ENCODE measurements at regions not wholly inside any gene's neighbourhood (a gene's known extent, or its start where the extent isn't known, plus 50 kb on each side); places are given as distances from the start of the nearest gene placed in this dataset.

DNA sequence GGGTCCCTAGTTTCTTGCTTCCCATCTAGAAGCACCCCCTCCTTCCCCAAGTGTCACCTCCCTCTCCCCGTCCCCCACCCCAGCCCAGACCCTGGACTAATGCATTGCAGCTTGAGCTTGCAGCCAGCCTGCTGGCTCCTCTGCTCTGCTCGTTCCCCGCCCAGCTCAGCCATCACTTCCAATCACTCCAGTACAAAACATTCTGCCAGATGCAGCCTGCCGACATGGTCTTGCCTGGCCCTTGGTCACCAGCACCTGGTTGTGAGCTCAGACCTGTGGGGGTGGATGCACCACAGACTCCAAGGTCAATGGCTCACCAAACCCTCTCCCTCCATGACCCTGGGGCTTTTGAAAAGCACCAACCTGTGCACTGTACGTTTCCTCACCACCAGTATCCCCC is 172.9 kb upstream of the SMIM23 start:
- H3K27me3 Mint-ChIP-seq: no peaks in the 10 kb centered on the region
- no peak overlapping the region for H3K27ac Mint-ChIP-seq
- H3K4me1 Mint-ChIP-seq (ENCODE audit: low read depth): peaks cover 5% of the 10 kb centered on the region
- intact Hi-C loops (cut with micrococcal nuclease): no loop called here
- H3K9me3 Mint-ChIP-seq: no peaks in the 10 kb centered on the region
- H3K4me3 Mint-ChIP-seq: no peak overlapping the region
- H3K36me3 Mint-ChIP-seq (ENCODE audit: low read depth): no peaks in the 10 kb centered on the region

DNA sequence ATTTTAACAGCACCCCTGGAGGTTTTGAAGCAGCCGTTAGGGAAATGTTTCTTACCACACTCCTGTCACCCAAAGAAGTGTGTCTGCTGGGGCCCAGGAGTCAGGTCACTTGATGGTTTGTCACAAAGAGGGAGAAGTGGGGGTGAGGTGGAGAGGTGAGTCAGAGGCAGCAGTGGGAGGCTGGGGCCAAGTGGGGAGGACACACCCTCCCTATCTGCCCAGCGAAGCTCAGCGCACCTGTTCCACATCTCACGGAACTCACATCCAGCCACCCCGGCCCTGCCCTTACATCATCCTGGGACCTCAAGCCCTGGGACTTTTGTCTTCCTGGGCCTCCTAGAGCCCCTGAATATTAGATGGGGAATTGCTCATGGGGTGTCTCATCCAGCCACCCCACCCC is 171.1 kb upstream of the SMIM23 start:
- Mint-ChIP-seq H3K4me3 (no peak overlapping the region), H3K27ac (no peak overlapping the region), H3K4me1 (ENCODE audit: low read depth) (peaks cover 5% of the 10 kb centered on the region), H3K36me3 (ENCODE audit: low read depth) (no peaks in the 10 kb centered on the region), H3K27me3 (no peaks in the 10 kb centered on the region), H3K9me3 (no peaks in the 10 kb centered on the region)
- intact Hi-C loops (cut with micrococcal nuclease): no loop called here

DNA sequence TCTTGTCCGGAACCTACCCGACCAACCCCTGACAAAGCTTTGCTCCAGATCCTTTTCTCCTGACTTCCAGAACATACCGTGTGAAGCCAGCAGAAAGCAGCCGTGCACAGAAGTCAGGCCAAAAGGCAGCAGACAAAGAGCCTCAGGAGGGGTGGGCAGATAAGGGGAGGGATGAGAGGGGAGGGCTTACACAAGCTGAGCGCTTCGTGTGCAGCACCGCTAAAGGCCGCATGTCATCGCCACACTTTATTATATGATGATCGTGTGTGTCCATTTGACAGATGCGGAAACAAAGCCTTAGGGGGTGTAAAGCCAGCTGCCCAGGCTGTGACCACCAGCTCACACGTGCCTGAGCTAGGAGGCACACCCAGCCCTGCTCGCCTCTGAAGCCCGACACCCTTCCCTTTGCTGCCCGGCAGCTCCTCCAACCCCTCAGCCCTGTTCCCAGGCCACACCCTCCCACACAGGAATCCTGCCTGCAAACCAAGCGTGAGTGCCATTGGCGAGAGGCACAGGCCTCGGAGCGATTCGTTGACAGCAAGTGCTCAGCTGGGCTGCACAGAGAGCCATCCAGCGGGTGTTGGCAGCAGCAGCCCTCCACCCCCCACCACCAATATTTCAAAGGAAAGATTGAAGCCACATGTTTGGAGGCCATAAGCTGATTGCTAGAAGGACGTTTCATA is 170.5 kb upstream of the SMIM23 start:
- no peak overlapping the region for H3K4me3 Mint-ChIP-seq
- no peaks in the 10 kb centered on the region for H3K9me3 Mint-ChIP-seq
- no peaks in the 10 kb centered on the region for H3K27me3 Mint-ChIP-seq
- H3K4me1 Mint-ChIP-seq (ENCODE audit: low read depth): peaks cover 2% of the 10 kb centered on the region
- intact Hi-C loops (cut with micrococcal nuclease): no loop called here
- H3K36me3 Mint-ChIP-seq (ENCODE audit: low read depth): no peaks in the 10 kb centered on the region
- no peak overlapping the region for H3K27ac Mint-ChIP-seq

DNA sequence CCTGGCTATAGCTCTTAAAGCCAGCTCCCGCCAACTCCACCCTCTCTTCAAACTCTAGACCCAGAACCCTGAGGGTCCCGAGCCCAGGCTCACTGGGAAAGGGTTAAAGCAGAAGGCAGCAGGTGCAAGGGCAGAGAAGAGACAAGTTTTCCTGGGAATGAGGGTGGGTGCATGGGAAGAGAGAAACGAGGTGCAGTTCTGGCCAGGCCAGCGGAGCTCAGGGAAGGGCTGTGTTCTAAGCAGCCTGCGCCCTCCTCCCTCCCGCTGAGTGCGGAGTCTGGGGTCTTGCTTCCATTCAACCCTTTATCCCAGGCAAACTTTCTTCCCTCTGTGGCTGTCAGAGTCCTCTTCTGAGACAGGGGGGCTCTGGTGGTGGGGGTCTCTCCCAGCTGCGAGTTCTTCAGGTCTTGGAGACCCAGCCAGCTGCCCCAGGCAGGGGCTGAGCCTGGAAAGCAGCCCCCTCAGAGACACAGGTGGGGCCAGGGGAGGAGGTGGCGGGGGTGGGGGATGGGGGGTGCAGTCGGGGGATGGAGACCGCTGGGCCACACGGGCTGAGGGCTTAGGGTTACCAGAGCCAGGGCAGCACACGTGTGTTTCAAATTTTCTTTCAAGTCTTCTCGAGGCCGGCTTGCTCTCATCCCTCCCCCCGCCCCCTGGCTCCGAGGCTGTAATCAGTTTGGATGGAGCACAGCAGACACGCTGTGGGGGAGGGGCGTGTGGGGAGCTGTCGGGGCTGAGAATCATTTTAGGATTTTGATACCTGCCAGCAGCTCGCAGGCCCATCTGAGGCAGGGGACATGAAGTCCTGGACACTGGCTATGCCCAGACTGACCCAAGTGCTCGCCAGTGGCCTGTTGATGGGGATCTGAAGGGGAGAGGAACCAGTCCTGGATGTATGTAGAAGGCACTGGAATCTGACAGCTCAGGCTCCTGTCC is 169.6 kb upstream of the SMIM23 start:
- Mint-ChIP-seq H3K4me3 (no peak overlapping the region), H3K9me3 (no peaks in the 10 kb centered on the region), H3K27ac (no peak overlapping the region), H3K36me3 (ENCODE audit: low read depth) (no peaks in the 10 kb centered on the region), H3K27me3 (no peaks in the 10 kb centered on the region), H3K4me1 (ENCODE audit: low read depth) (no peaks in the 10 kb centered on the region)
- intact Hi-C loops (cut with micrococcal nuclease): no loop called here

DNA sequence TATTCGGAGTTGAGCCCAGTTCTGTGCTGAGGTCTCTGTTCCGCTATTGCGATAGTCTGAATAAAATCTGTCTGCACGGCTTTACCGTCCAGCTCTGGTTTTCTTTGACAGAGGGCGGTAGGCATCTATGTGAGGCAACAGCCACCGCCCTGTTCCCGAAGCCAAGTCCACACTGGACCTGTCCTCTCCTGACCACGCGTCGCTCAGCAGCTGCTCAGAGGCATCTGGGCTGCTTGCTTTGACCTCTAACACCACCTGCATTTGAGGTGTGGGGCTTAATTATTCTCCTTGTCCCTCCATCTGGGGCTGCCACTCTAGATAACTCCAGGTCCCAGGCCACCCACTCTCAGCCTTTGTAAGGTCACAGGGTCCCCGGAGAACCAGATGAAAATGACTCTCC is 168.4 kb upstream of the SMIM23 start:
- no peaks in the 10 kb centered on the region for H3K4me1 Mint-ChIP-seq (ENCODE audit: low read depth)
- no peak overlapping the region for H3K27ac Mint-ChIP-seq
- no peak overlapping the region for H3K4me3 Mint-ChIP-seq
- H3K27me3 Mint-ChIP-seq: no peaks in the 10 kb centered on the region
- no peaks in the 10 kb centered on the region for H3K9me3 Mint-ChIP-seq
- intact Hi-C loops (cut with micrococcal nuclease): no loop called here
- H3K36me3 Mint-ChIP-seq (ENCODE audit: low read depth): no peaks in the 10 kb centered on the region

DNA sequence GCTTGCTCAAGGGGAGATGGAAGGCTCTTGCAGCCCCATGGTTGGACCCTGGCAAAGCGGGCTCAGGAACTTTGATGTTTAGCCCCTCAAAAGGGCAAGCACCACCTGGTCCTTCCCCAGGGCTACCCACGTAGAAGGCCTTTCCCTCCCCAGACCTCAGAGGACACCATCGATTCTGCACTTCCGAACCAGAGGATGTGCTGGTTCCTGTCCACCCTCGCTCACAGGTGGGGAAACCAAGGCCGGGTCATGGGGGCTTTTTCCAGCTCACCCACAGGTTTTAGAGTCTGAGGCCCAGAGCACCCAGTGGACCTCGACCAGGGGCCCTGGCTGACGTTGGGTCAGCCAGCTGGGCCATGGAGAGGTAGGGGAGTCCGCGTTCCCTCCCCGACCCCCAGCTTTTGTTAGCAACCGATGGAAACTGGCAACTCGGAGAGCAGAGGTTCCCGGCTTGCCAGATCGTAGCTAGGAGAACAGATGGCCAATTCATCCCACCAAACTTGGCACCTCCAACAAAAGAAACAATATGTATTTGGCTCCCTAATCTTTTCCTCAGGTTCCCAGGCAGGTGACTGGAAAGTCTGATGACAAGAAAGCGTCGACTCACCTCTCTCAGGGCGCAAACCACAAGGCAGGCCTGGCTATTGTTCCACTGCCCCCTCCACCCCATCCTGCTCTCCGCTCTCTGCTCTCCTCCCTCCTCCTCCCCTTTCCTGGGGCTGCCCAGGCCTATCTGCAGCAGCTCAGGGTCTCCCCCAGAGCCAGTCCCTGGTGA is 167.6 kb upstream of the SMIM23 start:
- intact Hi-C loops (cut with micrococcal nuclease): no loop called here
- Mint-ChIP-seq H3K27ac (no peak overlapping the region), H3K36me3 (ENCODE audit: low read depth) (no peaks in the 10 kb centered on the region), H3K27me3 (no peaks in the 10 kb centered on the region), H3K4me3 (no peak overlapping the region), H3K4me1 (ENCODE audit: low read depth) (no peaks in the 10 kb centered on the region), H3K9me3 (no peaks in the 10 kb centered on the region)

DNA sequence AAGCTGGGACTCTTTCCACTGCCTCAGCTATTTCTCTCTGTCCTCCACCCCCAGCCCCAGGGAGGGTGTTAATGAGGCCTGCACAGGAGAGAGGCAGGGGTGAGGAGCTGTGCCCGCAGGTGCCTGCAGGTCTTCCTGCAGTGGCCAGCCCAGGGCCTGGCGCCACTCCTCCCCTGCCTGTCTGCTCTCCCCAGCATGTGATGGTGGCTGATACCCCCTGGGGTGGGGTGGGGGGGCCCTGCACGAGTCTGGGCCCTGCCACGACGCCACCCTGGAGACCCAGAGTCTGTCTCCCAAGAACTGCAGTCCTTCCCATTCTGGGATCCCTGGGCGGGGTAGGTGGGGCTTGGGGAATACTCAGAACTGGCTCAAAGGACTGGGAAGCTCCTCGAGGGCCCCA is 166.4 kb upstream of the SMIM23 start:
- H3K4me1 Mint-ChIP-seq (ENCODE audit: low read depth): no peaks in the 10 kb centered on the region
- H3K4me3 Mint-ChIP-seq: no peak overlapping the region

DNA sequence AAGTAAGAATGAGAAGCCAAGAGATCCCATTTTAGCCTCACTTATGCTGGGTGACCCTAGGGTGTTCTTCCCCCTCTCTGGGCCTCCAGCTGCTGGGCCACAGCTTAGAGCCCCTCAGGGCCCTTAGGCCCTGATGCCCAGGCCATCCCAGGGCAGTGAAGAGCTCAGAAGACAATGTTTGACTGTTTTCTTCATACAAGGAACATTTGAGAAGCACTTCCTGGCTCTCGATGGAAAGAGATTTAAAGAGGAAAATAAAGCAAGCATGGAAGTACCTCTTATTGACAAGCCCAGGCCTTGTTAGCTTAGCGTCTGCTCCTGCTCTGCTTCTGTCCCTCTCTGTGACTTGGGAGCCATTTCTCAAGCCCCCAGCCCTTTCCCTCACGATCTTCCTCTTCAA is 165.9 kb upstream of the SMIM23 start:
- no peak overlapping the region for H3K4me3 Mint-ChIP-seq
- intact Hi-C loops (cut with micrococcal nuclease): loop anchor here (10.0 kb wide), 1 partner anchor 235 kb away; no protein-coding TSS in a partner anchor
- H3K9me3 Mint-ChIP-seq: no peaks in the 10 kb centered on the region
- H3K36me3 Mint-ChIP-seq (ENCODE audit: low read depth): no peaks in the 10 kb centered on the region
- H3K4me1 Mint-ChIP-seq (ENCODE audit: low read depth): no peaks in the 10 kb centered on the region
- H3K27ac Mint-ChIP-seq: no peak overlapping the region
- peaks cover 4% of the 10 kb centered on the region for H3K27me3 Mint-ChIP-seq

More for the DNA sequence above, 166.4 kb upstream of the SMIM23 start:
- Mint-ChIP-seq H3K27ac (no peak overlapping the region), H3K9me3 (no peaks in the 10 kb centered on the region), H3K36me3 (ENCODE audit: low read depth) (no peaks in the 10 kb centered on the region), H3K27me3 (peaks cover 4% of the 10 kb centered on the region)
- intact Hi-C loops (cut with micrococcal nuclease): no loop called here

DNA sequence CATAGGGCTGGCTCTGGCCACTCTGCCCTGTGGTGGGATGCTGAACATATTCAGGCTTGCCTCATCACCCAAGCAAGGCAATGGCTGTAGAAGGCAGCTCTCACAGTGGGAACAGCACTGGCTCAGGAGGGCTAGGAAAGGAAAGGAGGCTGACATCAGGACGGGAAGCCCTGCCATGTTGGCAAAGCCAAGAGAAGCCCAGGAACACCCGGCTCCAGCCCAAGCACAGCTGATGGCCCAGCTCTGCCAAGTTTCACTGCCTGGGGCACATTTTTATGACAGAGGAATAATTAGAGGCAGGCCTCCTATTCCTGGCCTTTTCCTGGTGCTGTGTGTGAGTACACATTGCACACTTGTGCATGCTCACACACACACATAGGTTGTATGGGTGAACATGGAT is 163.6 kb upstream of the SMIM23 start:
- no peak overlapping the region for H3K27ac Mint-ChIP-seq
- intact Hi-C loops (cut with micrococcal nuclease): loop anchor here (10.0 kb wide), 1 partner anchor 233 kb away; no protein-coding TSS in a partner anchor

DNA sequence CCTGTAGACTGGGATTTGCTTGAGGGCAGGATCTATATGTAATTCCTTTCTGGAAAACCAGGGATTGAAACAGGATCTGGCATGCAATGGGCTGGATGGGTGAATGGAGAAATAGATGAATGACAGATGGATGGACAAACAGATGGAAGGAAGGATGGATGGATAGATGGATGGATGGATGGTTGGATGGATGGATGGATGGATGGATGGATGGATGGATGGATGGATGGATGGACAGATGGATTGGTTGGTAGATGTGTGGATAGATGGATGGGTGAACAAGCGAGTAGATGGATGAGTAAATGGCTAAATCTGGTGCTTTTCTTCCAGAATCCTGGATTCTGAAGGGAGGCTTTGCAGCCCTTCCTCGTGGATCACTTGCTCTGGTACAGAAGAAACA is 162.5 kb upstream of the SMIM23 start:
- intact Hi-C loops (cut with micrococcal nuclease): loop anchor here (10.0 kb wide), 1 partner anchor 232 kb away; no protein-coding TSS in a partner anchor
- Mint-ChIP-seq H3K9me3 (no peaks in the 10 kb centered on the region), H3K27me3 (peaks cover 4% of the 10 kb centered on the region), H3K36me3 (ENCODE audit: low read depth) (no peaks in the 10 kb centered on the region), H3K4me3 (no peak overlapping the region), H3K4me1 (ENCODE audit: low read depth) (no peaks in the 10 kb centered on the region), H3K27ac (no peak overlapping the region)

More for the DNA sequence above, 163.6 kb upstream of the SMIM23 start:
- no peaks in the 10 kb centered on the region for H3K4me1 Mint-ChIP-seq (ENCODE audit: low read depth)
- no peaks in the 10 kb centered on the region for H3K36me3 Mint-ChIP-seq (ENCODE audit: low read depth)
- no peaks in the 10 kb centered on the region for H3K9me3 Mint-ChIP-seq
- no peak overlapping the region for H3K4me3 Mint-ChIP-seq
- peaks cover 4% of the 10 kb centered on the region for H3K27me3 Mint-ChIP-seq

DNA sequence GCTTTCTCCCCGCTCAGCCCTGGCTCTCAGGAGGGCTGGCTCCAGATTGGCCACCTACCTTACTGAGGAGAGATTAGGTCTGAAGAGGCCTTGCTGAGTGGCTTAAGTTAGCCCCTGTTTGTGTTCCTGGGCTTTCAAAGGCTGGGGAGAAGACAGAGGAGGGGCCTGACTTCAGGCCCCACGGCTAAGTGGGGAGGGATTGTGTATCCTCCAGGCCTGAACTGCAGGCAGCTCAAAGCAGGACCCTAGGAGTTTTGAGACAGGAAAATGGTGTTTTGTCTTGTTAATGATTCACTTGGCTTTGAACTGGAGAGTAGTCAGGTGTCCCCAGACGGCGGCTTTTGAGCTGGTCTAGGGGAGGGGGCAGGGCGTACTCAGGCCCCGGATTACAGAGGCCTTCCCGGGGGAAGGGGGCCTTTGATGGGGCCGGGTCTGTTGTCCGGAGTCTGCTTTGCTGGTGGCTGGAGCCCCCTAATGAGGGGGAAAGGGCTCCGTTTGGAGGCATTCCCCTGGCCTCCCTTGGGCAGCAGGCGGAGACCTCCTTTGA is 162.0 kb upstream of the SMIM23 start:
- H3K27ac Mint-ChIP-seq: no peak overlapping the region

DNA sequence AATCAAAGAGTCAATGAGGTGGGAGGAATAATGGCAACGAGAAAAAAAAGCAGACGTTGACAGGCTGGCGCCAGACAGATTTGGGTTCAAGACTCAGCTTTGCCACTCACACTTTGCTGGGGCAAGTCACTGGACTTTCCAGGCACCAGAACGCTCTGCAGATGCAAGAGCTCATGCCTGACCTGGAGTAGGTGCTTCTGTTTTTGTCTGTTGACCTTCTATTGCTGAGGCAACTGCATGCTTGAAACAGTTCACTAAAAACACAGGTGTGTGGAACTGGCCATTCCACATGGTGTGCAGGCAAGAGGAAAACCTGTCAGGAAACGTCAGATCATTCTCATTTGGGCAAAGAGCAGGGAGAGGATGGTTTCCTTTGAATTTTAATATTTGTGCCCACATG is 161.2 kb upstream of the SMIM23 start:
- Mint-ChIP-seq H3K27me3 (peaks cover 6% of the 10 kb centered on the region), H3K27ac (no peak overlapping the region), H3K4me3 (no peak overlapping the region), H3K9me3 (no peaks in the 10 kb centered on the region), H3K4me1 (ENCODE audit: low read depth) (peaks cover 4% of the 10 kb centered on the region), H3K36me3 (ENCODE audit: low read depth) (no peaks in the 10 kb centered on the region)
- intact Hi-C loops (cut with micrococcal nuclease): loop anchor here (10.0 kb wide), 1 partner anchor 230 kb away; no protein-coding TSS in a partner anchor

More for the DNA sequence above, 162.0 kb upstream of the SMIM23 start:
- no peaks in the 10 kb centered on the region for H3K36me3 Mint-ChIP-seq (ENCODE audit: low read depth)
- intact Hi-C loops (cut with micrococcal nuclease): loop anchor here (10.0 kb wide), 1 partner anchor 231 kb away; no protein-coding TSS in a partner anchor
- H3K4me3 Mint-ChIP-seq: no peak overlapping the region
- H3K4me1 Mint-ChIP-seq (ENCODE audit: low read depth): no peaks in the 10 kb centered on the region
- H3K27me3 Mint-ChIP-seq: peaks cover 6% of the 10 kb centered on the region
- H3K9me3 Mint-ChIP-seq: no peaks in the 10 kb centered on the region

DNA sequence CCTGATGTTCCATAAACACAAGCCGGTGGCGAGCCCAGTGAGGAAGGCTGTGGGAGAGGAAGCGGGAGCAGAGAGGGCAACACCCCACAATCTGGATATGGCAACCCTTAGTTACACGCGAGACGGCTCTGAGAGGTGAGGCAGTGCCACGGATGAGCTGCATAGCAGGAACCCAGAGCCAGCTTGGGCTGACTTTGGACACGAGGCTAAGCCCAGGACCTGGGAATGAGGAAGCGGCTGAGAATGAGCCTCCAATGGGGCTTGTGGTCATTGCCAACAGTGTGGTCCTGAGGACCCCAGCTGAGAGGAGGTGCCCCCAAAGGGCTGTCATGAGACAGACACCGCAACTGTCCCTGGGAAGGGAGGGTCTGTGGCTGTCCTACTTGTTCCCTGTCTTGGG is 160.0 kb upstream of the SMIM23 start:
- Mint-ChIP-seq H3K36me3 (ENCODE audit: low read depth) (no peaks in the 10 kb centered on the region), H3K4me3 (no peak overlapping the region), H3K27ac (no peak overlapping the region), H3K27me3 (peaks cover 10% of the 10 kb centered on the region), H3K4me1 (ENCODE audit: low read depth) (peaks cover 15% of the 10 kb centered on the region), H3K9me3 (no peaks in the 10 kb centered on the region)
- intact Hi-C loops (cut with micrococcal nuclease): loop anchor here (10.0 kb wide), 1 partner anchor 229 kb away; no protein-coding TSS in a partner anchor
